OCI-LY3 (cell line): ENCODE measurements at regions not wholly inside any gene's neighbourhood (a gene's known extent, or its start where the extent isn't known, plus 50 kb on each side); places are given as distances from the start of the nearest gene placed in this dataset.

Experiments used
- CTCF ChIP-seq: fragments of 200-600, 300-600 bp; sonication (generic); IDR thresholded peaks from 2 replicates; pipeline ENCODE4 v1.5.1; 2014; ENCODE audit warnings: antibody characterized with exemption, low read length, low read depth
- EZH2phosphoT487 ChIP-seq: fragments of 200-600 bp; shearing (Covaris generic); IDR thresholded peaks from 2 replicates; pipeline ENCODE4 v1.6.1; 2018; ENCODE audit warnings: antibody characterized with exemption, mixed run types, low read depth

- TF ChIP-seq CTCF (no peak), EZH2phosphoT487 (no peak)
Observed at GRCh38 chr4:60718874-60719273, 481.3 kb upstream of the ADGRL3 start.
